BE2C (cell line): ENCODE measurements at regions not wholly inside any gene's neighbourhood (a gene's known extent, or its start where the extent isn't known, plus 50 kb on each side); places are given as distances from the start of the nearest gene placed in this dataset.

Experiments
- DNase-seq: peaks from one replicate; pipeline ENCODE4 v3.0.0-alpha.2; 2020
- H3K27me3 ChIP-seq: fragments of 250-450 bp; sonication (Bioruptor Pico); 2 replicates; pipeline ENCODE4 v1.5.1; 2020; ENCODE audit warnings: mild to moderate bottlenecking
- H3K36me3 ChIP-seq: fragments of 250-450 bp; sonication (Bioruptor Pico); 2 replicates; pipeline ENCODE4 v1.5.1; 2020; ENCODE audit warnings: mild to moderate bottlenecking
- H3K4me1 ChIP-seq: fragments of 250-450 bp; sonication (Bioruptor Pico); 2 replicates; pipeline ENCODE4 v1.5.1; 2020
- H3K4me3 ChIP-seq: 2 replicates; pipeline ENCODE4 v1.5.1; 2011; ENCODE audit warnings: low read depth, low read length
- H3K9me3 ChIP-seq: fragments of 250-450 bp; sonication (Bioruptor Pico); 2 replicates; pipeline ENCODE4 v1.5.1; 2020
- CTCF ChIP-seq: IDR thresholded peaks from 2 replicates; pipeline ENCODE4 v1.5.1; 2012; ENCODE audit warnings: mild to moderate bottlenecking, low read depth, low read length

- no peaks in the 10 kb centered on the region for H3K9me3 ChIP-seq
- no peak overlapping the region for H3K4me3 ChIP-seq
- no peaks in the 10 kb centered on the region for H3K4me1 ChIP-seq
- DNase-seq: no peak
- H3K36me3 ChIP-seq: no peaks in the 10 kb centered on the region
- no peak for TF ChIP-seq CTCF
- H3K27me3 ChIP-seq: peaks cover 21% of the 10 kb centered on the region
Measured at GRCh38 chr6:133644548-133644891, 244.4 kb upstream of the TCF21 start.

DNA sequence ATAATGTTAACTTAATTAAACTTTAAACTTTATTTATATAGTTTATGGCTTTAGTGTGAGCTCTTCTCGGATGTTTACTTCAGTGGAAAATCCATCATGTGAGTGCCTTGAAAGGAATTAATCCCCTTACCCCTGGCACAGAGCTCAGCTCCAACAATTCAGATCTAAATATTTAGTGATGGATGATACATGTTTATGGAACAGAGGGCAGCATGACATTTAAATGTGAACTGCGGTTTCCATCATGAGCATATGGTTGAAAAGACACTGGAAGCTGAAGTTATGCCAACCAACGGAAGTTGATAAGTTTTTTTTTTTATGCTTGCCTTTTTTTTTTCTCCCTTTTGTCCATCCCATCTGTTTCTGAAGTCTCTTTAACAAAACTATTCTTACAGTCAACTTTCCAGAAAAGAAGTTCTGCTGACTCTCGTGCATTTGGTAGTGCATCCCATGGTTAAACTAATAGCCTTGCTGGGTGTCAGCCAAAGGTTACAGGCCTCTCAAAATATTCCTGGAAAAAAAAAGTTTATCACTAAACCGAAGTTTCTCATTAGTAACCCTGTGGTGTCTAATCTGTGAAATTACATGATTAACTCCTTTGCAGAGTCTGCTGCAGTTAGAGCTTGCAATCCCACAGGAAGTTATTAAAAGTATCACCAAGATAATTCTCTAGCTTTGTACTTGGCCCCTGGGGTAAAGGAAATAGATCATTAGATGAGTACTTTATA lies 243.9 kb upstream of the TCF21 start:
- no peak for TF ChIP-seq CTCF
- DNase-seq: no peak
- Histone ChIP-seq H3K27me3 (peaks cover 21% of the 10 kb centered on the region), H3K4me3 (no peak overlapping the region), H3K9me3 (no peaks in the 10 kb centered on the region), H3K36me3 (no peaks in the 10 kb centered on the region), H3K4me1 (no peaks in the 10 kb centered on the region)

DNA sequence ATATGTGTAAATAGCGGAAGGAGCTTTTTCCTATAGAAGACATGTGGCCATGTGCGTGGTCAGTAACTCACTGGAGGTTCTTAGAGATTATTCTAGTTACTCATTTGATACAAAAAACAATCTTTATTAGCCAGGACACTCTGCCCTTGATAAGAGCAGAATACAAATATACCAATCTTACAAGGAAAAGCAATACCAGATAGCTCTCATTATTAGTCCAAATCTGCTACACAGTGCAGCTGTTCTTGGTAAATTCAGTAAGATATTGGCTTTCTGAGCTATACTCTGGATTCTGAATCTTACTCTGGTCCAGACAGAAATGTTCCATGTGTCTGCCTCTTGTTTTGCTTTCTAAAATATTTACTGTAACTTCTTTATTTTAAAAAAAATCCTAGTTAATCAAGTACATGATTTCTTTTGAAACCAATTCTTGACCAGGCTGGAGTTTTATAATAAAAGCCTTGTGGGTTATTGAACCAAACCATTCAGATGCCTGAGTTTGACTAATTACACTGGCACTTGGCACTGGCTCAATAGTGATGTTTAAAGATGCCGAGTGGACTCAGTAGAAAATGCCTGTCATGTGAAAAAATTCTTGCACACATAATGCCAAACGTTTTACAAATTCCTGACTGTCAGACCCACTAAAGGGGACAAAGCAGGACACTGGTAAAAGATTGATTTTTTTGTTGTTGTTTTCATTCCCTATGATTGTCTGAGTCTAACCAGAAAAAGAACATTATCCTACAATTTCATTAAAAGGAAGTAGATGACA lies 242.8 kb upstream of the TCF21 start:
- no peaks in the 10 kb centered on the region for H3K36me3 ChIP-seq
- peaks cover 16% of the 10 kb centered on the region for H3K27me3 ChIP-seq
- DNase-seq: no peak
- no peaks in the 10 kb centered on the region for H3K4me1 ChIP-seq
- no peak for TF ChIP-seq CTCF
- no peak overlapping the region for H3K4me3 ChIP-seq
- no peaks in the 10 kb centered on the region for H3K9me3 ChIP-seq

GRCh38 chr6:133648581-133648980 lies 240.3 kb upstream of the TCF21 start:
- Histone ChIP-seq H3K36me3 (no peaks in the 10 kb centered on the region), H3K4me1 (no peaks in the 10 kb centered on the region), H3K4me3 (no peak overlapping the region), H3K9me3 (no peaks in the 10 kb centered on the region), H3K27me3 (peaks cover 7% of the 10 kb centered on the region)
- TF ChIP-seq CTCF: no peak
- no peak for DNase-seq

- no peak for TF ChIP-seq CTCF
- H3K4me1 ChIP-seq: no peaks in the 10 kb centered on the region
- no peaks in the 10 kb centered on the region for H3K9me3 ChIP-seq
- H3K4me3 ChIP-seq: no peak overlapping the region
- H3K36me3 ChIP-seq: no peaks in the 10 kb centered on the region
- no peak for DNase-seq
- peaks cover 28% of the 10 kb centered on the region for H3K27me3 ChIP-seq
Measured at GRCh38 chr6:133671376-133671775, 217.5 kb upstream of the TCF21 start.

- no peaks in the 10 kb centered on the region for H3K9me3 ChIP-seq
- no peak for DNase-seq
- H3K36me3 ChIP-seq: no peaks in the 10 kb centered on the region
- no peaks in the 10 kb centered on the region for H3K4me1 ChIP-seq
- no peak overlapping the region for H3K4me3 ChIP-seq
- H3K27me3 ChIP-seq: peaks cover 28% of the 10 kb centered on the region
- no peak for TF ChIP-seq CTCF
Measured at GRCh38 chr6:133673056-133673455, 215.9 kb upstream of the TCF21 start.
